ENCODE measurements at regions not wholly inside any gene's neighbourhood (a gene's known extent, or its start where the extent isn't known, plus 50 kb on each side); places are given as distances from the start of the nearest gene placed in this dataset.

GRCh38 chr2:117085737-117086136, 728.8 kb upstream of the DDX18 start:
- no peak for DNase-seq

DNA sequence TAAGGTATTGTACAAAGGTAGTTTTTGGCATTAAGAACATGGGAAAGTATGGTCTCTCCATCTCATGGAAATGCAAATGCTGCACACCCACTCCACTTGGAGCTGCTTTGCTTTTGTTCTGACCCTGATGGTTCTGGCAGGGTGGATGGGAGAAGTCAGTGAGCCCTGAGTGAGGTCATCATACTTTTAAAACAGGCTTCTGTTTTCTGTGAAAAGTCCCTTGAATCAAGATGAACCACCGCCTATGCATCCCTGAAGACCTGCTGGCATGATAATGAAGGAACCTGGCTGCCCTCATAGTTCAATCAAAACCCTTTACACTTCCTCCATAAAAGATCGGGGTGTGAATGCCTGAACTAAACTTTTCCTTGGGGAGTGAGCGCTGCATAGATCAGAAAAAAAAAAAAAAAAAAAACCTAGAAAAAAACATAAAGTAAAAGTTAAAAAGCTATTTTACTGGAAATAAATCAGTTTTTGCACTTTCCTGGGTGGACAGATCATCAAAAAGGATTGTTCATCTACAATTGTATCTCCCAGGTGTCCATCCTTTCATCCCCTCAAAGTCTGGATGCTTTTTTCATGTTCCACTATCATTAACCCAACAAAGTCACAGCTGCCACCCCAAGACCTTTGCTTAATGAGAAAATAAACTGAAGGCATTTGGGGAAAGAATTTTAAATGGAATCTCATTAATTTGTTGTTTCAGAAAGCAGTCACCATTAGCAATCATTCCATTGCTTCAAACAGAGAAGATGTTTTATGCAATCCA, 728.1 kb upstream of the DDX18 start:
- no peak for DNase-seq

- no peak for DNase-seq
Measured at GRCh38 chr2:117086943-117087250, 727.6 kb upstream of the DDX18 start.

DNA sequence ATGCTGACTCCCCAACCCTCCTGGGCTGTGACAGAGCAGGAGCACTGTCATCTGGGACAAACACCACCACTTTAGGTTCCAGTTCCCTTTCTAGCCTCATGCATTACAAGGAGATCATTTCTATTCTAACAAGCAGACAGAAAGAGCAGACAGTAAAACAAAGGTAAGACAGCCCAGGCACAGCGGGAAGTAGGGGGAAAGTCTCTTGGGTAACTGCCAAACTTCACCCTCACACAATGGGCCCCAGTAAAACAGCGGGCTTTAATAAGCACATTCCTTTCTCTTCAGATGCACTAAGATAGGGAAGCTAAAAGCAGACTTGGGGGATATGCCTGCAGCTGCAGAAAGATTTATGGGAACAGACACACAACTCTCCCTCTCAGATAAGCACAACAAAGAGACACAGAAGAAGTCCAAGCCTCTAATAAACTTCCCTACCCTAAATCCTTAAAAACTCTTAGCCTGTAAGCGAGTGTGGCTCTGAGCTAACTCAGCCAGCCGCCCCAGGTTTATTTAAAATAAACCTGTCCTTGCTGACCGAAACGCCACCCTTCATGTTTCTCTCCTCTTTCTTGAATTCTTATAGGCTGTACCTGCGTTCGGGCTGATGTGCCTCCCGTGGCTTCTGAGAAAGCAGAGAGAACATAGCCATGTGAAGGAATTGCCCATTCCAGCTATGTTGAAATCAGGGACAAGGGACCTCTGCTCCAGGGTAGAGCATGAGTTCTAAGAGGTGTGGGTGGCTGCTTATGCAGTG, 726.8 kb upstream of the DDX18 start:
- DNase-seq, result no peak

- DNase-seq, result no peak
Measured at GRCh38 chr2:117091041-117091837, 723.3 kb upstream of the DDX18 start.

DNA sequence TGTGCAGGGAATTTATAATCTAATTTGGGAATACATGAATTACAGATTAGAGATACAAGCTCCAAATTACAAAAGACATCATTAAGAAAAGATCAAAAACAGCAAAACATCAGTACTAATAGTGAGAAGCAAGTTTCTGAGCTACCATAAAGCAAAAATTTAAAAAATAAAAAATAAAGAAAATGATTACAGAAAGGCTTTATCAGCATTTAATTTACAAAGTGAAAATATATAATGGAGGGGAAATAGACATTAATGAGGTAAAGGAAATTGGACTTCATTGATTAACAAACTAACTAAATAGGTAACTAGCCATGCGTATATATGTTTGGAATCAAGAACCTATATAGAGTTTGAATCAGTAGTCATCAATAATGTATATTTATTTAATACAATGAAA, 712.9 kb upstream of the DDX18 start:
- no peak for DNase-seq

DNA sequence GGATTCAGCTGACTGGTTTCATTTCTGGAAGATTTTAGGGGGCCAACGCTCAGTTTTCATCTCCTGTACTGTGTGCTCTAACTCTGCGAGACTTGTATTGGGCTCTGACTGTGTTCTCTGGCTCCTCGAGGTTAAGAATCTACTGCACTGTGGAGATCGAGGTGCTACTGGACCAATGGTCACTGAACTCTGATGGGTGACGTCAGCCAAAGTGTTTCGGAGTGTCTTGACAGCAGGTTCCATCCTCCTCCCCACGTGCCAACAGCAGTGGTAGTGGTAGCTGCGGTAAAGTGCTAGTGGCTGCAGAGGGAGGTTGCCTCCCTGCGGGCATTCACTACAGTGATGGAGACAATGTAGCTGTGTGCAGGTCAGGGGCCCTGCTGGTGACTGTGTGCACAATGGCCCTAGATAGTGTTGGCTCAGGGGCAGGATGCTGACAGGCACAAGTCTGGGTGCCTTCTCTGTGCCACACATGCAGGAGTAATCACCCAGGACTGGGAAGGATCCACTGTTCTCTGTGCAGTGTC, 705.7 kb upstream of the DDX18 start:
- DNase-seq, result no peak

GRCh38 chr2:117118994-117119393, 695.5 kb upstream of the DDX18 start:
- no peak for DNase-seq

DNA sequence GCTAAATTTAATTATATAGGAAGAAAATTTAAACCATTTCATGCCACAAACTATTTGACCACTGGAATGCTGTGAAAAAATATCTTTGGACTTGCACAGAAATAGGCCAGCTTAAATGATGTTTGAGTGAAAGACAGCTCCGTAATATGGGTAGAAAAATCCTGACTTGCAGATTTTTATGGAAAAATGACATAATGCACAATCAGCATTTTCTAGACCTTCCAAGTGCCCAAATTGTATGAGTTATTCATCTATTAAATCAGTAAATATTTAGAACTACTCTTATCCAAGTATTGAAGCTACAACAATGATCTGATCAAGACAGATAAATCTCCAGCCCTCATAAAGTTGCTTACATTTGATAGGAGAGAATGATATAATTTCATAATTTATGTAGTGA, 691.1 kb upstream of the DDX18 start:
- DNase-seq, result no peak

DNA sequence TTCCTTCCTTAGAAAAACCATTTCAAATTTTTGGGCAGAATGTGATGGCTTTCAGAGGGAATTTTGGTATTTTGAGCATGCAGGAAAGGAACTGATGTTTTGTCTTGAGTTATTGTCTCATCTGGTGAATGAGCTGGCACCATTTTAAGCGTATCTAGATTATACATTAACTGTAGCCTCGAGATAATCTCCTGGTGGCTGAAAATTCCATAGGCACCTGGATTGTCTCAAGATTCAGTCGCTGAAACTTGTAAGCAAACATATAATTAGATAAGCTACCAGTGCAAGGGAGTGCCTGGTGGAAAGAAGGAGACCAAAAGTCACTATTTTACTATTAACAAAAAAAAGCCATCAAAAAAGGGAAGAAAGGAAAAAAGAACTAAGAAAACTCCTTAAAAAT, 687.8 kb upstream of the DDX18 start:
- DNase-seq, result no peak

GRCh38 chr2:117127680-117128079, 686.8 kb upstream of the DDX18 start:
- DNase-seq, result no peak

DNA sequence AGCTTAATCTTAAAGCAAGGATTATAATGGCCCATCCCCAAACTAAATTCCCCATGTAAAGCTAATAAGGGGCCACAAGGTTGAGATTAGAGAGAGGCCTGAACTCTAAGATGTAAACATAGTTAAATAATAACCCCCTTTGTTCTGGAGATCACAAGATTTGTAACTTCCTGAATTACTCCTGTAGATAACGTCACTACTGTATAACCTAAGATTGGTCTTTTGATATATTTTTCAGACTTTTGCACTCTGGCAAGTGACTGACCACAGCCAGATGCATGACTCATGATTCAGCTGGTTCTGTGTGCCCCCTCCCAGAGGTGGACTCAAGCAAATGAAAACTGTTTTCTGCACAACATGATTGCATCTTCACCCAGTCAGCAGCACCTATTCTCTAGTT, 686.0 kb upstream of the DDX18 start:
- no peak for DNase-seq

- DNase-seq, result no peak
Measured at GRCh38 chr2:117137371-117137770, 677.1 kb upstream of the DDX18 start.

DNA sequence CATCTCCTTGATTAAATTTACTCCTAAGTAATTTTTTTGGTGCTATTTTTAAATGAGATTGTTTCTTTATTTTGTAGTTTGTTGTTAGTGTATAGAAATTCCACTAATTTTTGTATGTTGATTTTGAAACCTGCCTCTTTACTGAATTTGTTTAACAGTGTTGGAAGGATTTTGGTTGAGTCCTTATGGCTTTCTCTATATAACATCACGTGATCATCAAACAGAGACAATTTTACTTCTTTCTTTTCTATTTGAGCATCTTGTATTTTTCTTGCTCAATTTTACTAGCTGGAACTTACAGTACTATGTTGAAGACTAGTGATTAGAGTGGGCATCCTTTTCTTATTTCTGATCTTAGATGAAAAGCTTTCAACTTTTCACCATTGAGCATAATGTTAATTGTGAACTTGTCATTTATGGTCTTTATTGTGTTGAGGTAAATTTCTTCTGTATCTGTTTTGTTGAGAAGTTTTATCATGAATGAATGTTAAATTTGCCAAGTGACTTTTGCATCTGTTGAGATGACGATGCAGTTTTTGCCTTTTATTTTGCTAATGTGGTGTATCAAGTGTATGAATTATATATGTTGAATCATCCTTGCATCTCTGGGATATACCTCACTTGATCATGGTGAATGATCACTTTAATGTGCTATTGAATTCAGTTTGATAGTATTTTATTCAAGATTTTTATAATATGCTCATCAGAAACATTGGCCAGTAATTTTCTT, 645.3 kb upstream of the DDX18 start:
- DNase-seq, result no peak

DNA sequence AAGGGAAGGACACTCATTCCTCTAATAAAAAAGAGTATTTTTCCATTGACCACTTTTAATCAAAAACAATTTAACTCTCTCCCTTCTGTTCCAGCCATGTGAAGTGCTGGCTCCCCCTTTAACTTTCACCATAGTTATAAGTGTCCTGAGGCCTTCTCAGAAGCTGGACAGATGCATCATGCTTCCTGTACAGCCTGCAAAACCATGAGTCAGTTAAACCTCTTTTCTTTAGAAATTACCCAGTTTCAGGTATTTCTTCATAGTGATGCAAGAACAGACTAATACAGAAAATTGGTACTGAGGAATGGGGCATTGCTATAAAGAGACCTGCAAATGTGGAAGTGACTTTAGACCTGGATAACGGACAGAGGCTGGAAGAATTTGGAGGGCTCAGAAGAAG, 643.6 kb upstream of the DDX18 start:
- DNase-seq, result no peak

- DNase-seq, result no peak
Measured at GRCh38 chr2:117179405-117179804, 635.1 kb upstream of the DDX18 start.

DNA sequence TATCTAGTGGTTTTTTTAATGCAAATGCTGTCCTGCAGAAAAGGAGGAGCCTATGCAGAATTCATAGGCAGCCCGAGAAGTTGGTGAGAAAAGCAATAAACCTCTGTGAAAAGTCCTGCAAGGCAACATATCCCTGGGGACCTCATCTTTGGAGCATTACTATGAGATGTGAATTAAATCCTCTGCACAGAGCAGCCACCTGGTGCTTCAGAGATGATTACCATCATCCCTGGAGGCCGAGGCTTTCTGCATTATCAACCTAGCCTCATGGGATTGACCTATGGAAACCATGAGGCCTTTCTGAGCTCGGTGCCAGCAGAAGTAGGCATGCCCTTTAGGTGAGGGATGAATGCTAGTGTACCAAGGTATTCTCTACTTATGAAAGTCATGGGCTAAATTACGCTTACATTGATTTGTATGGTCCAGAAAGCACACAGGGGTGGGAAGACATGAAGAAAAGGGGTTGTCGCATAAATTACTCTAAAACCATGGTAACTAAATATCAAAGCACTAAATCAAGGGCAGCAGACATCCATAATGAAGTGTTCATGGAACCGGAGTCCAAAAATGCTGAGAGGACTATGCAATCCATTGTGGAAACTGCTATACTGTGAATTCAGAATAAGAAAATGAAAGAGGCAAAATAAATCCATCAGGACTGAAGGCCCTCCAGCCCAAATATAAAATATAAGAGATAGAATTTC, 623.5 kb upstream of the DDX18 start:
- peak; percentile 40 to 78 for DNase-seq

GRCh38 chr2:117195381-117195780, 619.1 kb upstream of the DDX18 start:
- DNase-seq, result no peak

DNA sequence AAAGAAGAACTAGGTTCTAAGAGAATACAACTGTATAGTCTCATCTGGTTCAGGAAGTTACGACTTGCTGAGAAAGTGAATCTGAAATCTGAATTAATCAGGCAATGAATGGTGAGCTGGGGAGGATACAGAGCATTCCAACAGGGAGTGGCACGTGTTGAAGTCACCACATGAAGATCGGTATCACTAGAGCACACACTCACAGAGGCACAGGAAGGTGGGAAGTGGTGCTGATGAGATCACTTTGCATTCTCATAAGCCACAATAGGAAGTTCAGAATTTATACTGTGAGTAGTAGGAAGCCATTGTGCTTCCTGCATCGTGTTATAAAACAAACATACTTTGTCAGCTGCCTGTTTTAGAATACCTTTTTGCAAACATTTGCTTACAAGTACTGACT, 615.0 kb upstream of the DDX18 start:
- no peak for DNase-seq

- no peak for DNase-seq
Measured at GRCh38 chr2:117212562-117212961, 601.9 kb upstream of the DDX18 start.

DNA sequence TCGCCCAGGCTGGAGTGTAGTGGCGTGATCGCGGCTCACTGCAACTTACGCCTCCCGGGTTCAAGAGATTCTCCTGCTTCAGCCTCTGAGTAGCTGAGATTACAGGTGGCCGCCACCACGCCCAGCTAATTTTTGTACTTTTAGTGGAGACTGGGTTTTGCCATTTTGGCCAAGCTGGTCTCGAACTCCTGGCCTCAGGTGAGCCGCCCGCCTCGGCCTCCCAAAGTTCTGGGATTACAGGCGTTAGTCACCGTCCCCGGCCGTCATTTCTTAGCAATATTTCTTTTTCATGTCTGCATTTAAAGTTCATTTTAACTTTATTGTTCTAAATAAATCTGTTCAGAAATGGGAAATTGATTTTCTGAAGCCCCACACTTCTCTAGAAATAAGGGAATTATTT, 597.3 kb upstream of the DDX18 start:
- no peak for DNase-seq

- no peak for DNase-seq
Measured at GRCh38 chr2:117222809-117223208, 591.7 kb upstream of the DDX18 start.
